AG04450 (cell line): ENCODE measurements at regions not wholly inside any gene's neighbourhood (a gene's known extent, or its start where the extent isn't known, plus 50 kb on each side); places are given as distances from the start of the nearest gene placed in this dataset.

Source experiments
- CTCF ChIA-PET: fragments of 300-600, 350-600 bp; formaldehyde crosslinking; extraction: SDS; loops from one replicate; lab custom pipeline; 2022; ENCODE audit warnings: antibody characterized with exemption, inconsistent platforms; lab: Charles Lee
- POLR2A ChIA-PET: fragments of 350-600 bp; formaldehyde crosslinking; extraction: SDS; loops from one replicate; lab custom pipeline; 2021; ENCODE audit warnings: antibody characterized with exemption, inconsistent platforms; lab: Yijun Ruan, JAX
- DNase-seq: peaks from one replicate; pipeline ENCODE4 v3.0.0-alpha.2; 2011; ENCODE audit warnings: low read depth, low spot score
- H3K27ac ChIP-seq: one replicate; pipeline ENCODE4 v1.5.1; 2012; ENCODE audit warnings: low read depth, low read length, control low read depth
- H3K27me3 ChIP-seq: one replicate; pipeline ENCODE4 v1.6.0; 2012; ENCODE audit warnings: low read length; ENCODE audit not compliant: control insufficient read depth, insufficient read depth
- H3K4me3 ChIP-seq: 2 replicates; pipeline ENCODE4 v1.5.1; 2011; ENCODE audit warnings: mild to moderate bottlenecking, low read depth, low read length, control low read depth
- H3K9me3 ChIP-seq: 2 replicates; pipeline ENCODE4 v1.5.1; 2012; ENCODE audit warnings: low read length; ENCODE audit not compliant: control insufficient read depth, insufficient read depth
- CTCF ChIP-seq: IDR thresholded peaks from 2 replicates; pipeline ENCODE4 v1.5.1; 2011; ENCODE audit warnings: low read depth, low read length, control low read depth, inconsistent platforms

- ChIA-PET CTCF (interaction anchor here (0.6 kb wide), 1 partner anchor 203 kb away, joined by 3 read pairs; the partner anchor contains the start of gene IGF1R), POLR2A (no interaction called here)
- H3K27me3 ChIP-seq: no peaks in the 10 kb centered on the region
- H3K4me3 ChIP-seq: no peak overlapping the region
- no peaks in the 10 kb centered on the region for H3K9me3 ChIP-seq
- H3K27ac ChIP-seq: no peak overlapping the region
- no peak for DNase-seq
- TF ChIP-seq CTCF: no peak
Measured at GRCh38 chr15:98445315-98445714, 203.0 kb upstream of the IGF1R start.

- POLR2A ChIA-PET: no interaction called here
- no peak overlapping the region for H3K27ac ChIP-seq
- no peak overlapping the region for H3K4me3 ChIP-seq
- DNase-seq: no peak
- no peaks in the 10 kb centered on the region for H3K27me3 ChIP-seq
- H3K9me3 ChIP-seq: no peaks in the 10 kb centered on the region
- no peak for TF ChIP-seq CTCF
- CTCF ChIA-PET: interaction anchor here (0.6 kb wide), 2 partner anchors 202 to 638 kb away, joined by 3 read pairs; partner anchors contain the start of gene IGF1R
Measured at GRCh38 chr15:98446083-98446482, 202.3 kb upstream of the IGF1R start.

GRCh38 chr15:98447069-98447468 lies 201.3 kb upstream of the IGF1R start:
- no peak overlapping the region for H3K4me3 ChIP-seq
- H3K9me3 ChIP-seq: no peaks in the 10 kb centered on the region
- CTCF ChIA-PET: interaction anchor here (0.7 kb wide), 1 partner anchor 629 kb away, joined by 3 read pairs; no protein-coding TSS in a partner anchor
- no peak for TF ChIP-seq CTCF
- DNase-seq: no peak
- H3K27ac ChIP-seq: no peak overlapping the region
- POLR2A ChIA-PET: no interaction called here
- no peaks in the 10 kb centered on the region for H3K27me3 ChIP-seq

- ChIA-PET POLR2A (no interaction called here), CTCF (interaction anchor here (3.3 to 3.5 kb wide), 2 partner anchors 9 to 23 kb away, joined by 8 to 17 read pairs; no protein-coding TSS in a partner anchor)
- H3K9me3 ChIP-seq: no peaks in the 10 kb centered on the region
- no peaks in the 10 kb centered on the region for H3K27me3 ChIP-seq
- DNase-seq: no peak
- H3K27ac ChIP-seq: no peak overlapping the region
- no peak overlapping the region for H3K4me3 ChIP-seq
- no peak for TF ChIP-seq CTCF
Measured at GRCh38 chr15:98451236-98451635, 197.1 kb upstream of the IGF1R start.

- Histone ChIP-seq H3K27ac (no peak overlapping the region), H3K4me3 (no peak overlapping the region), H3K9me3 (no peaks in the 10 kb centered on the region), H3K27me3 (no peaks in the 10 kb centered on the region)
- CTCF ChIA-PET: interaction anchor here (3.3 to 3.5 kb wide), 2 partner anchors 10 to 24 kb away, joined by 8 to 17 read pairs; no protein-coding TSS in a partner anchor
- POLR2A ChIA-PET: no interaction called here
- DNase-seq: no peak
- TF ChIP-seq CTCF: no peak
Measured at GRCh38 chr15:98452238-98452637, 196.1 kb upstream of the IGF1R start.
